MM.1S (cell line): ENCODE measurements at regions not wholly inside any gene's neighbourhood (a gene's known extent, or its start where the extent isn't known, plus 50 kb on each side); places are given as distances from the start of the nearest gene placed in this dataset.

Experiments used
- DNase-seq: peaks from one replicate; pipeline ENCODE4 v3.0.0-alpha.2; 2015
- H2AFZ ChIP-seq: fragments of 300-600 bp; sonication (generic); 2 replicates; pipeline ENCODE4 v1.6.0; 2016; ENCODE audit warnings: antibody characterized with exemption, low read length
- H3F3A ChIP-seq: fragments of 300-600 bp; sonication (generic); 2 replicates; pipeline ENCODE4 v1.6.1; 2016; ENCODE audit warnings: mild to moderate bottlenecking, antibody characterized with exemption, low read length, moderate library complexity, mixed read lengths; ENCODE audit not compliant: insufficient read depth
- H3K27ac ChIP-seq: fragments of 300-600 bp; sonication (generic); 2 replicates; pipeline ENCODE4 v1.5.1; 2016; ENCODE audit warnings: mild to moderate bottlenecking, low read length
- H3K27me3 ChIP-seq: fragments of 300-600 bp; sonication (generic); replicated peaks from 2 replicates; pipeline ENCODE4 v1.6.0; 2016; ENCODE audit warnings: low read length; ENCODE audit not compliant: insufficient read depth
- H3K36me3 ChIP-seq: fragments of 300-600 bp; sonication (generic); replicated peaks from 2 replicates; pipeline ENCODE4 v1.6.1; 2016; ENCODE audit warnings: mild to moderate bottlenecking, low read length, mixed read lengths; ENCODE audit not compliant: insufficient read depth
- H3K4me1 ChIP-seq: fragments of 300-600 bp; sonication (generic); 2 replicates; pipeline ENCODE4 v1.6.1; 2016; ENCODE audit warnings: low read length, mixed read lengths
- H3K4me2 ChIP-seq: fragments of 300-600 bp; sonication (generic); 2 replicates; pipeline ENCODE4 v1.6.0; 2016; ENCODE audit warnings: low read depth, low read length
- H3K4me3 ChIP-seq: fragments of 300-600 bp; sonication (generic); 2 replicates; pipeline ENCODE4 v1.5.1; 2016; ENCODE audit warnings: low read length, mixed read lengths
- H3K79me2 ChIP-seq: fragments of 300-600 bp; sonication (generic); 2 replicates; pipeline ENCODE4 v1.6.1; 2016; ENCODE audit warnings: mixed run types, low read length, mixed read lengths
- H3K9ac ChIP-seq: fragments of 300-600 bp; sonication (generic); 2 replicates; pipeline ENCODE4 v1.6.1; 2016; ENCODE audit warnings: low read length, mixed read lengths
- H3K9me2 ChIP-seq: fragments of 300-600 bp; sonication (generic); replicated peaks from 2 replicates; pipeline ENCODE4 v1.6.1; 2016; ENCODE audit warnings: mild to moderate bottlenecking, low read length, mixed read lengths; ENCODE audit not compliant: insufficient read depth
- H3K9me3 ChIP-seq: fragments of 300-600 bp; sonication (generic); replicated peaks from 2 replicates; pipeline ENCODE4 v1.6.1; 2016; ENCODE audit warnings: mild to moderate bottlenecking, low read length, mixed read lengths; ENCODE audit not compliant: insufficient read depth
- H4K20me1 ChIP-seq: fragments of 300-600 bp; sonication (generic); 2 replicates; pipeline ENCODE4 v1.6.1; 2016; ENCODE audit warnings: mild to moderate bottlenecking, low read length, moderate library complexity, mixed read lengths; ENCODE audit not compliant: insufficient read depth
- CTCF ChIP-seq: fragments of 300-600 bp; sonication (generic); IDR thresholded peaks from 2 replicates; pipeline ENCODE4 v1.5.1; 2016; ENCODE audit warnings: antibody characterized with exemption, low read length, mixed read lengths
- EZH2 ChIP-seq: fragments of 300-600 bp; sonication (generic); optimal IDR thresholded peaks from 2 replicates; pipeline ENCODE3; 2017; ENCODE audit warnings: low read depth, mild to moderate bottlenecking, antibody characterized with exemption, low read length, mixed read lengths
- EZH2phosphoT487 ChIP-seq: fragments of 300-600 bp; sonication (generic); IDR thresholded peaks from 2 replicates; pipeline ENCODE4 v1.6.1; 2018; ENCODE audit warnings: antibody characterized with exemption, low read length

GRCh38 chr9:22198681-22199080, 189.6 kb upstream of the CDKN2B start:
- Histone ChIP-seq H2AFZ (no peak overlapping the region), H3K4me1 (0 out of 2 replicates have a peak, but pooled peaks cover 3% of the 10 kb centered on the region), H3K9ac (no peak overlapping the region), H3K27me3 (no peaks in the 10 kb centered on the region), H3F3A (no peaks in the 10 kb centered on the region), H3K27ac (no peak overlapping the region), H3K9me3 (no peaks in the 10 kb centered on the region), H4K20me1 (no peaks in the 10 kb centered on the region), H3K4me2 (no peak overlapping the region), H3K9me2 (no peaks in the 10 kb centered on the region; the same call in 1 of the 2 replicates), H3K36me3 (no peaks in the 10 kb centered on the region), H3K4me3 (no peak overlapping the region), H3K79me2 (no peaks in the 10 kb centered on the region)
- no peak for TF ChIP-seq EZH2phosphoT487
- no peak for DNase-seq

- Histone ChIP-seq H3K4me1 (0 out of 2 replicates have a peak, but pooled peaks cover 7% of the 10 kb centered on the region), H3K4me3 (no peak overlapping the region), H3K9me2 (no peaks in the 10 kb centered on the region; the same call in 1 of the 2 replicates), H3K4me2 (no peak overlapping the region), H3K9me3 (no peaks in the 10 kb centered on the region), H3K27me3 (no peaks in the 10 kb centered on the region), H4K20me1 (no peaks in the 10 kb centered on the region), H3K27ac (no peak overlapping the region), H3K9ac (no peak overlapping the region), H2AFZ (no peak overlapping the region), H3K79me2 (no peaks in the 10 kb centered on the region), H3K36me3 (no peaks in the 10 kb centered on the region), H3F3A (no peaks in the 10 kb centered on the region)
- no peak for DNase-seq
- no peak for TF ChIP-seq EZH2phosphoT487
- no peak for TF ChIP-seq CTCF
- no peak for TF ChIP-seq EZH2
Observed at GRCh38 chr9:22201256-22201655, 192.2 kb upstream of the CDKN2B start.

- Histone ChIP-seq H3K9me3 (no peaks in the 10 kb centered on the region), H3K79me2 (no peaks in the 10 kb centered on the region), H3F3A (no peaks in the 10 kb centered on the region), H3K36me3 (no peaks in the 10 kb centered on the region), H3K27me3 (no peaks in the 10 kb centered on the region), H3K4me3 (peak overlapping the region; percentile 20; the same call in 1 of the 2 replicates), H3K9ac (no peak overlapping the region), H3K4me2 (peak overlapping the region; percentile 50; the same call in 1 of the 2 replicates), H3K4me1 (peaks cover 8% of the 10 kb centered on the region; the same call in 1 of the 2 replicates), H3K27ac (no peak overlapping the region), H4K20me1 (no peaks in the 10 kb centered on the region), H2AFZ (peak overlapping the region; percentile 19; the same call in 1 of the 2 replicates), H3K9me2 (no peaks in the 10 kb centered on the region)
- peak; percentile 29 for DNase-seq
- TF ChIP-seq CTCF = no peak
- no peak for TF ChIP-seq EZH2phosphoT487
- TF ChIP-seq EZH2 = no peak
Observed at GRCh38 chr9:22203371-22204138, 194.4 kb upstream of the CDKN2B start.

DNA sequence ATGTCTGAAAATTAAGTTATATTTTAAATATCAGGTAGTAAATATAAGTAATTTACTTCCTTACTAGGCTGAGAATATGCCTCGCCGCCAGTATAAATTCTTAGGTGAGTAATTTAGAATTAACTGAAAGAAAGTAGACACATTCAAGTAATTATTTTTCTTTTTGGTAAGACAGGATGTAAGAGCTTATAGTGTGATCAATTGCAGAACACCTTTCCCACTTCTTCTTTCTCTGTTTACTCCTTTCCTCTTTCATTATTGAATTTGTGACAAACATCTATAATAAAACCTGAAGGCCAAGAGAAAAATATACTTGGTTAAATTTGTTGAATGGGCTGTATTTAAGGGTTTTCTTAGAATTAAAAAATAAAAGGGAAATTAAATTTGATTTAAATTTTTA, 195.1 kb upstream of the CDKN2B start:
- no peak overlapping the region for H3K27ac ChIP-seq
- no peaks in the 10 kb centered on the region for H3K36me3 ChIP-seq
- H3K4me3 ChIP-seq = no peak overlapping the region
- H3K9me3 ChIP-seq = no peaks in the 10 kb centered on the region
- H4K20me1 ChIP-seq = no peaks in the 10 kb centered on the region
- no peaks in the 10 kb centered on the region for H3F3A ChIP-seq
- TF ChIP-seq CTCF (no peak), EZH2 (no peak)
- no peaks in the 10 kb centered on the region for H3K9me2 ChIP-seq
- peaks cover 15% of the 10 kb centered on the region; the same call in 1 of the 2 replicates for H3K4me1 ChIP-seq
- no peak for DNase-seq
- no peak overlapping the region for H3K4me2 ChIP-seq
- H2AFZ ChIP-seq = no peak overlapping the region
- H3K27me3 ChIP-seq = no peaks in the 10 kb centered on the region
- H3K79me2 ChIP-seq = no peaks in the 10 kb centered on the region
- no peak overlapping the region for H3K9ac ChIP-seq
